Immature natural killer cell (primary cell): ENCODE measurements at regions not wholly inside any gene's neighbourhood (a gene's known extent, or its start where the extent isn't known, plus 50 kb on each side); places are given as distances from the start of the nearest gene placed in this dataset.

Experiments
- DNase-seq, 3 donors: peaks; one replicate each; pipeline ENCODE4 v3.0.0; 2022; ENCODE audit warnings: mixed read lengths in 1 of 3
- H3K27ac Mint-ChIP-seq, 6 donors: one replicate each; pipeline ENCODE4 v1.8.0; 2020; ENCODE audit warnings: mixed read lengths in 6 of 6, mild to moderate bottlenecking in 5 of 6, inconsistent platforms in 4 of 6, moderate library complexity in 3 of 6
- H3K27me3 Mint-ChIP-seq, 3 donors: one replicate each; pipeline ENCODE4 v1.8.0; 2020 to 2021; ENCODE audit warnings: low read depth in 3 of 3, mild to moderate bottlenecking in 3 of 3, mixed read lengths in 3 of 3, moderate library complexity in 3 of 3, inconsistent platforms in 1 of 3
- H3K36me3 Mint-ChIP-seq, 3 donors: one replicate each; pipeline ENCODE4 v1.8.0; 2020; ENCODE audit warnings: mixed read lengths in 3 of 3, inconsistent platforms in 2 of 3, mild to moderate bottlenecking in 2 of 3
- H3K4me1 Mint-ChIP-seq, 2 donors: one replicate each; pipeline ENCODE4 v1.8.0; 2020; ENCODE audit warnings: inconsistent platforms in 2 of 2, mild to moderate bottlenecking in 2 of 2, mixed read lengths in 2 of 2, moderate library complexity in 1 of 2
- H3K4me3 Mint-ChIP-seq, 5 donors: one replicate each; pipeline ENCODE4 v1.8.0; 2020; ENCODE audit warnings: mild to moderate bottlenecking in 5 of 5, mixed read lengths in 5 of 5, inconsistent platforms in 3 of 5, moderate library complexity in 3 of 5
- H3K9me3 Mint-ChIP-seq, 6 donors: one replicate each; pipeline ENCODE4 v1.8.0; 2020; ENCODE audit warnings: mild to moderate bottlenecking in 6 of 6, mixed read lengths in 6 of 6, inconsistent platforms in 4 of 6, moderate library complexity in 3 of 6

DNA sequence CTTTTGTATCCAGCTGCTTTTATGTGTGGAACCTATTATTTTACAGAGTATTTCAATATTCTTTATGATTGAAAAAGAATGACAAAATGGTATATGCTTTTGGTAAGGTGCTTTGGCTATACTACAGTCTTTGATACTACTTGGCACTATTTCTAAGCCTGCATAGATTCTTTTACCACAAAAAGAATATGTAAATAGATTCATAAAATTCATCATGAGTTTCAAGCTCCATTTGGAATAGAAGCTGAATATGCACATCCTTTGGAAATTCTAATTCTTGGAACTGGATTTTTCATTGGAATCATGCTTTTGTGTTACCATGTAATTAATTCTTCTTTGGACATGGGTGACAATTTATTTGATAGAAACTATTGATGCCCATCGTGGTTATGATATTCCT, 60.2 kb upstream of the SYTL5 start:
- Mint-ChIP-seq H3K36me3 (no peaks in the 10 kb centered on the region), H3K27ac (no peak overlapping the region), H3K4me3 (no peak overlapping the region), H3K9me3 (no peaks in the 10 kb centered on the region), H3K27me3 (peaks cover 0 to 11% (median 2%) of the 10 kb centered on the region in 3 donors), H3K4me1 (no peaks in the 10 kb centered on the region)
- no peak for DNase-seq

DNA sequence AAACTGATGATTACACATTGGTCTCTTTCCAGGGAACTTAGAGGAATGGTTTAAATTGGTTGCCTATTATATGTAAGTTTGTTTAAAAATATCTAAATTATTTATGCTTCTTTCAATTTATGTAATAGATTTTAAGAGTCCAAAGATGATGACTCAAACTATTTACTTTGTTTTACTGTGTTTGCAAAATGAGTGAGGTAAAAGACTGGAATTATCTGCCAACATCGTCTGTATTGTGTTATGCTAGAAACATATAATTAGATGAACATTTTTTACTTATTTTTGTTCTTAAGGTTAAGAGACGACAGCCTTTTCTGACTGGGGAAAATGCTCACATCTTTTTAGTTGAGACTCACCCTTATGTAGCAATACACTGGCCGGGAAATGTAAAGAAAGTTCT, 51.1 kb upstream of the SYTL5 start:
- no peaks in the 10 kb centered on the region for H3K36me3 Mint-ChIP-seq
- H3K9me3 Mint-ChIP-seq, result no peaks in the 10 kb centered on the region
- no peak overlapping the region for H3K4me3 Mint-ChIP-seq
- no peaks in the 10 kb centered on the region for H3K4me1 Mint-ChIP-seq
- no peak overlapping the region for H3K27ac Mint-ChIP-seq
- DNase-seq, result no peak
- peaks cover 0 to 2% (median 0%) of the 10 kb centered on the region in 3 donors for H3K27me3 Mint-ChIP-seq

DNA sequence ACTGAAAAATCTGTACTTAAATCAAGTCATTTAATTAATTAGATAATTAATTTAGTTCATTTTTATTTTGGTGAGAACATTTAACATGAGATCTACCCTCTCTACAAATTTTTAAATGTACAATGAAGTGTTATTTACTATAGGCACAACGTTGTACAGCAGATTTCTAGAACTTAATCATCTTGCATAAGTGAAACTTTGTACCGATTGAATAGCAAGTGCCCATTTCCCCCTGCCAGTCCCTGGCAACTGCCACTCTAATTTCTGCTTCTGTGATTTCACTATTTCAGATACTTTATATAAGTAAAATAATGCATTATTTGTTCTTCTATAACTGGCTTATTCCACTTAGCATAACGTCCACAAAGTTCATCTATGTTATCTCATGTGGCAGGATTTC, 50.1 kb upstream of the SYTL5 start:
- H3K36me3 Mint-ChIP-seq, result no peaks in the 10 kb centered on the region

More for the DNA sequence above, 50.1 kb upstream of the SYTL5 start:
- Mint-ChIP-seq H3K4me3 (no peak overlapping the region), H3K9me3 (no peaks in the 10 kb centered on the region), H3K27ac (no peak overlapping the region), H3K4me1 (no peaks in the 10 kb centered on the region), H3K27me3 (peaks cover 0 to 5% (median 0%) of the 10 kb centered on the region in 3 donors)
- DNase-seq, result no peak
